ENCODE measurements at regions not wholly inside any gene's neighbourhood (a gene's known extent, or its start where the extent isn't known, plus 50 kb on each side); places are given as distances from the start of the nearest gene placed in this dataset.
"Not testable (repeated sequence)": the region's sequence is repeated elsewhere in the genome, so short reads cannot be mapped to it uniquely, and the experiment has no call there.

GRCh38 chr11:98725471-98725870, 295.3 kb upstream of the CNTN5 start:
- no peaks in the 10 kb centered on the region for H3K27me3 ChIP-seq
- H3K4me3 ChIP-seq (replicated peaks in 1 of 3), result no peak overlapping the region
- no peak overlapping the region for H3K27ac ChIP-seq
- no peak for DNase-seq
- intact Hi-C loops (cut with DNase I), result no loop called here
- 76 to 82% methylated on average over 5 of the region's 5 CpGs for WGBS, 2 donors
- TF ChIP-seq, protein P1, sequence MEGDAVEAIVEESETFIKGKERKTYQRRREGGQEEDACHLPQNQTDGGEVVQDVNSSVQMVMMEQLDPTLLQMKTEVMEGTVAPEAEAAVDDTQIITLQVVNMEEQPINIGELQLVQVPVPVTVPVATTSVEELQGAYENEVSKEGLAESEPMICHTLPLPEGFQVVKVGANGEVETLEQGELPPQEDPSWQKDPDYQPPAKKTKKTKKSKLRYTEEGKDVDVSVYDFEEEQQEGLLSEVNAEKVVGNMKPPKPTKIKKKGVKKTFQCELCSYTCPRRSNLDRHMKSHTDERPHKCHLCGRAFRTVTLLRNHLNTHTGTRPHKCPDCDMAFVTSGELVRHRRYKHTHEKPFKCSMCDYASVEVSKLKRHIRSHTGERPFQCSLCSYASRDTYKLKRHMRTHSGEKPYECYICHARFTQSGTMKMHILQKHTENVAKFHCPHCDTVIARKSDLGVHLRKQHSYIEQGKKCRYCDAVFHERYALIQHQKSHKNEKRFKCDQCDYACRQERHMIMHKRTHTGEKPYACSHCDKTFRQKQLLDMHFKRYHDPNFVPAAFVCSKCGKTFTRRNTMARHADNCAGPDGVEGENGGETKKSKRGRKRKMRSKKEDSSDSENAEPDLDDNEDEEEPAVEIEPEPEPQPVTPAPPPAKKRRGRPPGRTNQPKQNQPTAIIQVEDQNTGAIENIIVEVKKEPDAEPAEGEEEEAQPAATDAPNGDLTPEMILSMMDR (IDR thresholded peaks at IDR 0.05), result no peak
- no peak for TF ChIP-seq POLR2A (IDR thresholded peaks at IDR 0.05)
- H3K9me3 ChIP-seq, result no peaks in the 10 kb centered on the region
- no peaks in the 10 kb centered on the region for H3K4me1 ChIP-seq
- H3K36me3 ChIP-seq, result no peaks in the 10 kb centered on the region

- H3K27ac ChIP-seq, result no peak overlapping the region
- no peaks in the 10 kb centered on the region for H3K4me1 ChIP-seq
- H3K9me3 ChIP-seq, result no peaks in the 10 kb centered on the region
- DNase-seq, result no peak
- intact Hi-C loops (cut with DNase I), result no loop called here
- H3K4me3 ChIP-seq (replicated peaks in 1 of 3), result no peak overlapping the region
- 90% methylated on average over 4 of the region's 4 CpGs for WGBS, 2 donors
- no peaks in the 10 kb centered on the region for H3K36me3 ChIP-seq
- no peak for TF ChIP-seq POLR2A (IDR thresholded peaks at IDR 0.05)
- TF ChIP-seq, protein P1 (IDR thresholded peaks at IDR 0.05), result no peak
- H3K27me3 ChIP-seq, result no peaks in the 10 kb centered on the region
These were observed 292.3 kb upstream of the CNTN5 start for GRCh38 chr11:98728421-98728820.

DNA sequence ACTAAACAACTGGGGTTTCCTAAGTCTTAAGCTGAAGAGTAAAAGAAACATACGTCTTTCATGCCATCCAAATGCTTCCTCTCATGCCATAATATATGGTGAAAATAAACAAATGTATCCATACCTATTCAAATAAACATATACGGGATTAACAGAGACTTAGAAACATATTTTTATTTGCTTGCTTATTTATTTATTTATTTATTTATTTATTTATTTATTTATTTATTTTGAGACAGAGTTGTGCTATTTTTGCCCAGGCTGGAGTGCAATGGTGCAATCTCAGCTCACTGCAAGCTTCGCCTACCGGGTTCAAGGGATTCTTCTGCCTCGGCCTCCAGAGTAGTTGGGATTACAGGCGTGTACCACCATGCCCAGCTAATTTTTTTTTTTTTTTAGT, 291.6 kb upstream of the CNTN5 start:
- intact Hi-C loops (cut with DNase I), result no loop called here
- Histone ChIP-seq H3K4me3 (replicated peaks in 1 of 3) (no peak overlapping the region), H3K4me1 (no peaks in the 10 kb centered on the region), H3K27me3 (no peaks in the 10 kb centered on the region), H3K9me3 (no peaks in the 10 kb centered on the region), H3K36me3 (no peaks in the 10 kb centered on the region), H3K27ac (no peak overlapping the region)
- 95% methylated on average over 6 of the region's 6 CpGs for WGBS, 2 donors
- no peak for TF ChIP-seq POLR2A (IDR thresholded peaks at IDR 0.05)
- TF ChIP-seq, protein P1 (IDR thresholded peaks at IDR 0.05), result no peak
- DNase-seq, result no peak

GRCh38 chr11:98732947-98733346, 287.8 kb upstream of the CNTN5 start:
- DNase-seq, result no peak
- Histone ChIP-seq H3K4me1 (peaks cover 0 to 6% of the 10 kb centered on the region in 2 donors), H3K4me3 (replicated peaks in 1 of 3) (no peak overlapping the region), H3K27ac (no peak overlapping the region), H3K36me3 (no peaks in the 10 kb centered on the region), H3K9me3 (no peaks in the 10 kb centered on the region), H3K27me3 (no peaks in the 10 kb centered on the region)
- no peak for TF ChIP-seq POLR2A (IDR thresholded peaks at IDR 0.05)
- TF ChIP-seq, protein P1 (IDR thresholded peaks at IDR 0.05), result no peak
- intact Hi-C loops (cut with DNase I), result no loop called here
- 93 to 97% methylated on average over 1 of the region's 1 CpG for WGBS, 2 donors

GRCh38 chr11:98733378-98733777, 287.4 kb upstream of the CNTN5 start:
- H3K27ac ChIP-seq; H3K4me3 ChIP-seq (replicated peaks in 1 of 3); H3K9me3 ChIP-seq; H3K4me1 ChIP-seq; intact Hi-C loops (cut with DNase I); DNase-seq; H3K27me3 ChIP-seq; H3K36me3 ChIP-seq: not testable (repeated sequence)
- WGBS, 2 donors, result 61 to 77% methylated on average over 5 of the region's 5 CpGs

GRCh38 chr11:98734686-98735085, 286.1 kb upstream of the CNTN5 start:
- Histone ChIP-seq H3K27me3 (no peaks in the 10 kb centered on the region), H3K4me1 (peaks cover 0 to 6% of the 10 kb centered on the region in 2 donors), H3K9me3 (no peaks in the 10 kb centered on the region), H3K27ac (no peak overlapping the region), H3K4me3 (replicated peaks in 1 of 3) (no peak overlapping the region), H3K36me3 (no peaks in the 10 kb centered on the region)
- intact Hi-C loops (cut with DNase I), result no loop called here
- TF ChIP-seq POLR2A (IDR thresholded peaks at IDR 0.05), result no peak
- TF ChIP-seq, protein P1 (IDR thresholded peaks at IDR 0.05), result no peak
- no peak for DNase-seq
